Stomach smooth muscle (tissue), 2 donors: ENCODE measurements at regions not wholly inside any gene's neighbourhood (a gene's known extent, or its start where the extent isn't known, plus 50 kb on each side); places are given as distances from the start of the nearest gene placed in this dataset.
"Not testable (repeated sequence)": the region's sequence is repeated elsewhere in the genome, so short reads cannot be mapped to it uniquely, and the experiment has no call there.

Experiments
- H3K27ac ChIP-seq: one replicate; pipeline ENCODE4 v1.7.0; 2013; ENCODE audit warnings: mild to moderate bottlenecking, low read length, inconsistent platforms
- H3K27me3 ChIP-seq, 2 donors: one replicate each; pipeline ENCODE4 v1.7.0; 2013; ENCODE audit warnings: low read length in 2 of 2; ENCODE audit not compliant: insufficient read depth in 2 of 2, control insufficient read depth in 1 of 2
- H3K36me3 ChIP-seq, 2 donors: one replicate each; pipeline ENCODE4 v1.7.0; 2013; ENCODE audit warnings: low read length in 2 of 2; ENCODE audit not compliant: control insufficient read depth in 2 of 2, insufficient read depth in 2 of 2
- H3K4me1 ChIP-seq: one replicate; pipeline ENCODE4 v1.7.0; 2013; ENCODE audit warnings: low read length; ENCODE audit not compliant: control insufficient read depth, insufficient read depth
- H3K4me3 ChIP-seq, 2 donors: one replicate each; pipeline ENCODE4 v1.7.0; 2013; ENCODE audit warnings: low read length in 2 of 2
- H3K9ac ChIP-seq, 2 donors: one replicate each; pipeline ENCODE4 v1.7.0; 2013; ENCODE audit warnings: low read length in 2 of 2, mild to moderate bottlenecking in 1 of 2
- H3K9me3 ChIP-seq, 2 donors: one replicate each; pipeline ENCODE4 v1.7.0; 2013; ENCODE audit warnings: low read length in 2 of 2; ENCODE audit not compliant: control insufficient read depth in 2 of 2
- donor health status: healthy.
- donor health status: Pancreatic carcinoma.

- Histone ChIP-seq H3K27me3 (no peaks in the 10 kb centered on the region), H3K36me3 (no peaks in the 10 kb centered on the region), H3K9ac (no peak overlapping the region), H3K9me3 (no peaks in the 10 kb centered on the region), H3K27ac (no peak overlapping the region), H3K4me3 (no peak overlapping the region), H3K4me1 (no peaks in the 10 kb centered on the region)
Measured at GRCh38 chr1:196160066-196160795, 448.0 kb downstream of the KCNT2 start.

GRCh38 chr1:196155586-196155985 lies 452.7 kb downstream of the KCNT2 start:
- Histone ChIP-seq H3K9ac (no peak overlapping the region), H3K27me3 (no peaks in the 10 kb centered on the region), H3K4me1 (no peaks in the 10 kb centered on the region), H3K27ac (no peak overlapping the region), H3K9me3 (no peaks in the 10 kb centered on the region), H3K4me3 (no peak overlapping the region), H3K36me3 (no peaks in the 10 kb centered on the region)

- H3K36me3 ChIP-seq, result no peaks in the 10 kb centered on the region
- no peaks in the 10 kb centered on the region for H3K4me1 ChIP-seq
- no peak overlapping the region for H3K4me3 ChIP-seq
- H3K9me3 ChIP-seq, result no peaks in the 10 kb centered on the region
- H3K27ac ChIP-seq, result no peak overlapping the region
- no peaks in the 10 kb centered on the region for H3K27me3 ChIP-seq
- no peak overlapping the region for H3K9ac ChIP-seq
Measured at GRCh38 chr1:196152975-196153374, 455.3 kb downstream of the KCNT2 start.

GRCh38 chr1:196152086-196152485 lies 456.2 kb downstream of the KCNT2 start:
- Histone ChIP-seq H3K9me3 (no peaks in the 10 kb centered on the region), H3K27ac (no peak overlapping the region), H3K9ac (no peak overlapping the region), H3K4me3 (no peak overlapping the region), H3K4me1 (no peaks in the 10 kb centered on the region), H3K36me3 (no peaks in the 10 kb centered on the region), H3K27me3 (no peaks in the 10 kb centered on the region)

- Histone ChIP-seq H3K4me1 (no peaks in the 10 kb centered on the region), H3K27ac (no peak overlapping the region), H3K36me3 (no peaks in the 10 kb centered on the region), H3K9ac (no peak overlapping the region), H3K9me3 (no peaks in the 10 kb centered on the region), H3K4me3 (no peak overlapping the region), H3K27me3 (no peaks in the 10 kb centered on the region)
Measured at GRCh38 chr1:196148367-196148970, 459.8 kb downstream of the KCNT2 start.

- H3K27me3 ChIP-seq, result no peaks in the 10 kb centered on the region
- no peaks in the 10 kb centered on the region for H3K36me3 ChIP-seq
- H3K4me1 ChIP-seq, result no peaks in the 10 kb centered on the region
- H3K9ac ChIP-seq, result no peak overlapping the region
- H3K4me3 ChIP-seq, result no peak overlapping the region
- H3K27ac ChIP-seq, result no peak overlapping the region
- no peaks in the 10 kb centered on the region for H3K9me3 ChIP-seq
Measured at GRCh38 chr1:196147530-196147929, 460.7 kb downstream of the KCNT2 start.

GRCh38 chr1:196145151-196145550 lies 463.1 kb downstream of the KCNT2 start:
- not testable (repeated sequence) for H3K9ac ChIP-seq, H3K36me3 ChIP-seq, H3K4me1 ChIP-seq, H3K27me3 ChIP-seq, H3K9me3 ChIP-seq, H3K27ac ChIP-seq, H3K4me3 ChIP-seq

GRCh38 chr1:196144588-196144987 lies 463.7 kb downstream of the KCNT2 start:
- no peaks in the 10 kb centered on the region for H3K27me3 ChIP-seq
- no peaks in the 10 kb centered on the region for H3K4me1 ChIP-seq
- no peaks in the 10 kb centered on the region for H3K9me3 ChIP-seq
- no peak overlapping the region for H3K4me3 ChIP-seq
- H3K36me3 ChIP-seq, result no peaks in the 10 kb centered on the region
- no peak overlapping the region for H3K27ac ChIP-seq
- H3K9ac ChIP-seq, result no peak overlapping the region

GRCh38 chr1:196143602-196144342 lies 464.5 kb downstream of the KCNT2 start:
- Histone ChIP-seq H3K9ac (no peak overlapping the region), H3K4me3 (no peak overlapping the region), H3K4me1 (no peaks in the 10 kb centered on the region), H3K27me3 (no peaks in the 10 kb centered on the region), H3K9me3 (no peaks in the 10 kb centered on the region), H3K36me3 (no peaks in the 10 kb centered on the region), H3K27ac (no peak overlapping the region)

GRCh38 chr1:196142111-196142640 lies 466.1 kb downstream of the KCNT2 start:
- Histone ChIP-seq H3K9me3 (no peaks in the 10 kb centered on the region), H3K4me3 (no peak overlapping the region), H3K4me1 (no peaks in the 10 kb centered on the region), H3K36me3 (no peaks in the 10 kb centered on the region), H3K27me3 (no peaks in the 10 kb centered on the region), H3K27ac (no peak overlapping the region), H3K9ac (no peak overlapping the region)
